Lower leg skin (tissue), 4 donors: ENCODE measurements at regions not wholly inside any gene's neighbourhood (a gene's known extent, or its start where the extent isn't known, plus 50 kb on each side); places are given as distances from the start of the nearest gene placed in this dataset.

Source experiments
- DNase-seq, 2 donors: peaks; one replicate each; pipeline ENCODE4 v3.0.0-alpha.2; 2019; ENCODE audit warnings: low spot score in 2 of 2
- H3K4me3 ChIP-seq: fragments of 200-600 bp; sonication (generic); 2 replicates; pipeline ENCODE4 v1.5.1; 2017; ENCODE audit warnings: mild to moderate bottlenecking, low read depth; ENCODE audit not compliant: poor library complexity, severe bottlenecking
- CTCF ChIP-seq, 3 donors: fragments of 450-650 bp; IDR thresholded peaks; one replicate each; pipeline ENCODE4 v1.5.1; 2016; ENCODE audit warnings: antibody characterized with exemption in 3 of 3, mild to moderate bottlenecking in 3 of 3, moderate library complexity in 2 of 3
- POLR2A ChIP-seq, 2 donors: fragments of 450-650 bp; IDR thresholded peaks; one replicate each; pipeline ENCODE4 v1.6.1; 2016 to 2017; ENCODE audit warnings: antibody characterized with exemption in 2 of 2, mild to moderate bottlenecking in 1 of 2, moderate library complexity in 1 of 2
- WGBS, 2 donors: methylation state at CpG; one replicate each; pipeline ENCODE4 v1.1.5; 2018; 5-methylcytosine and 5-hydroxymethylcytosine counted together
- intact Hi-C: fragments of 100-400 bp; cut with DNase I; formaldehyde crosslinking; loops from one replicate; pipeline ENCODE4 v1.15.0; 2023; ENCODE audit warnings: low total_unique reads

GRCh38 chr12:127334912-127335644, 931.9 kb upstream of the TMEM132C start:
- H3K4me3 ChIP-seq, result no peak overlapping the region
- intact Hi-C loops, result no loop called here
- WGBS, 2 donors, result 0 to 5% methylated on average over 1 of the region's 1 CpG
- no peak for TF ChIP-seq CTCF (IDR thresholded peaks at IDR 0.05)
- no peak for TF ChIP-seq POLR2A (IDR thresholded peaks at IDR 0.05)
- DNase-seq, result peak in 1 of 2 donors; percentile 31

GRCh38 chr12:127336416-127336815, 930.6 kb upstream of the TMEM132C start:
- WGBS, 2 donors, result 52 to 56% methylated on average over 1 of the region's 1 CpG
- TF ChIP-seq CTCF (IDR thresholded peaks at IDR 0.05), result no peak
- no peak for TF ChIP-seq POLR2A (IDR thresholded peaks at IDR 0.05)
- intact Hi-C loops, result no loop called here

GRCh38 chr12:127339065-127339464, 927.9 kb upstream of the TMEM132C start:
- TF ChIP-seq CTCF (IDR thresholded peaks at IDR 0.05) (no peak), POLR2A (IDR thresholded peaks at IDR 0.05) (no peak)
- no peak overlapping the region for H3K4me3 ChIP-seq
- no peak for DNase-seq
- intact Hi-C loops, result no loop called here
- 72 to 75% methylated on average over 4 of the region's 4 CpGs for WGBS, 2 donors

More at GRCh38 chr12:127336416-127336815, 930.6 kb upstream of the TMEM132C start:
- no peak for DNase-seq
- no peak overlapping the region for H3K4me3 ChIP-seq

GRCh38 chr12:127340381-127340780, 926.6 kb upstream of the TMEM132C start:
- intact Hi-C loops, result no loop called here
- TF ChIP-seq POLR2A (IDR thresholded peaks at IDR 0.05), result no peak
- no peak for TF ChIP-seq CTCF (IDR thresholded peaks at IDR 0.05)
- WGBS, 2 donors, result 78 to 82% methylated on average over 6 of the region's 6 CpGs
- no peak overlapping the region for H3K4me3 ChIP-seq
- DNase-seq, result no peak

- intact Hi-C loops, result no loop called here
- TF ChIP-seq CTCF (IDR thresholded peaks at IDR 0.05), result no peak
- no peak for TF ChIP-seq POLR2A (IDR thresholded peaks at IDR 0.05)
- H3K4me3 ChIP-seq, result no peak overlapping the region
- DNase-seq, result no peak
- 65 to 68% methylated on average over 6 of the region's 6 CpGs for WGBS, 2 donors
Observed at GRCh38 chr12:127342861-127343260, 924.1 kb upstream of the TMEM132C start.

- 76 to 87% methylated on average over 5 of the region's 5 CpGs for WGBS, 2 donors
- intact Hi-C loops, result no loop called here
- H3K4me3 ChIP-seq, result no peak overlapping the region
- TF ChIP-seq POLR2A (IDR thresholded peaks at IDR 0.05) (no peak), CTCF (IDR thresholded peaks at IDR 0.05) (no peak)
- no peak for DNase-seq
Observed at GRCh38 chr12:127343940-127344339, 923.0 kb upstream of the TMEM132C start.
